Activated CD4-positive, alpha-beta T cell treated with anti-CD3 and anti-CD28 coated beads, Interleukin-2, amount 10 ng/mL, durations not matched to agents 7 days and 5 days (primary cell): ENCODE measurements at regions not wholly inside any gene's neighbourhood (a gene's known extent, or its start where the extent isn't known, plus 50 kb on each side); places are given as distances from the start of the nearest gene placed in this dataset.
"Not testable (repeated sequence)": the region's sequence is repeated elsewhere in the genome, so short reads cannot be mapped to it uniquely, and the experiment has no call there.

Experiments
- CTCF ChIA-PET: fragments of 350-600 bp; sonication (Branson Sonifier 250); formaldehyde crosslinking; loops from one replicate; lab custom pipeline; 2021; ENCODE audit warnings: antibody characterized with exemption; lab: Charles Lee
- POLR2A ChIA-PET: fragments of 350-600 bp; sonication (Branson Sonifier 250); formaldehyde crosslinking; loops from one replicate; lab custom pipeline; 2021; ENCODE audit warnings: antibody characterized with exemption; lab: Charles Lee
- DNase-seq: peaks from one replicate; pipeline ENCODE4 v3.0.0-alpha.2; 2020
- H3K27ac Mint-ChIP-seq: one replicate; pipeline ENCODE4 v1.8.0; 2021; ENCODE audit warnings: mild to moderate bottlenecking, moderate library complexity, mixed read lengths
- H3K27me3 Mint-ChIP-seq: one replicate; pipeline ENCODE4 v1.8.0; 2021; ENCODE audit warnings: mixed read lengths
- H3K36me3 Mint-ChIP-seq: one replicate; pipeline ENCODE4 v1.8.0; 2021; ENCODE audit warnings: low read depth, mixed read lengths
- H3K4me1 Mint-ChIP-seq: one replicate; pipeline ENCODE4 v1.8.0; 2021; ENCODE audit warnings: mixed read lengths
- H3K4me3 Mint-ChIP-seq: one replicate; pipeline ENCODE4 v1.8.0; 2021; ENCODE audit warnings: mild to moderate bottlenecking, moderate library complexity, mixed read lengths
- H3K9me3 Mint-ChIP-seq: one replicate; pipeline ENCODE4 v1.8.0; 2021; ENCODE audit warnings: mixed read lengths

DNA sequence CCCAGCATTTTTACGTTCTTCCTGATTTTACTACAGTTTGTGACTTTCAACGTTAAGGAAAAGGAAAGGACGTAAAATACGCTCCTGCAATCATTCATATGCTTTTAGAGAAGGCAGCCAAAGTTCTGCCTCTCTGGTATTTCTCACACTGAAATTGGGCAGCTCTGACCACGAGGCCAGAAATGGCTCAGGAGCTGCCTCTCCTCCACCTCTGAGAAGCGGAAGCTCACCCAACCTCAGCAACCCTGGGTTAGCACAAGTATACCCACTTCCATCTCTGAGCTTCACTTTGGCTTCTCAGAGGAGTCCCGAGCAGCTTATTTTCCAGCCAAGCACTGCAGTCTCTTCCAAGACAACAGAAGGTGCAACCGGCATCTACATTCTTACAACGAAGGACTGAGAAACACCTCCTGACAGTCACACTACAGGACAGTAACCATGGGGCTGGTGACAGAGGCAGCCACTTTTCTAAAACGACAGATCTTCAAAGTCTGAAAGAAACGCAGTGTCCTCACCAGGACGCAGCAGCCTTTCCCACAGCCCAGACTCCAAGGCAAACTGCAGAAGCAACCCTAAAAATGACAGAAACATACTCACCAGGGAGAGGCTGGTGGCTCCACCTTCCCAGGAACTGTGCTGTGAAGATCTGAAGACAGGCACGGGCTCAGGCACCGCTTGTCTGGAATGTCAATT, 373.7 kb downstream of the BCL2L11 start:
- H3K27me3 Mint-ChIP-seq, CTCF ChIA-PET, H3K9me3 Mint-ChIP-seq, POLR2A ChIA-PET: not testable (repeated sequence)
- peak; percentile 49 for DNase-seq
- Mint-ChIP-seq H3K27ac (peak overlapping the region; percentile 76), H3K4me3 (peak overlapping the region; percentile 63), H3K4me1 (peaks cover 20% of the 10 kb centered on the region), H3K36me3 (peaks cover 11% of the 10 kb centered on the region)

DNA sequence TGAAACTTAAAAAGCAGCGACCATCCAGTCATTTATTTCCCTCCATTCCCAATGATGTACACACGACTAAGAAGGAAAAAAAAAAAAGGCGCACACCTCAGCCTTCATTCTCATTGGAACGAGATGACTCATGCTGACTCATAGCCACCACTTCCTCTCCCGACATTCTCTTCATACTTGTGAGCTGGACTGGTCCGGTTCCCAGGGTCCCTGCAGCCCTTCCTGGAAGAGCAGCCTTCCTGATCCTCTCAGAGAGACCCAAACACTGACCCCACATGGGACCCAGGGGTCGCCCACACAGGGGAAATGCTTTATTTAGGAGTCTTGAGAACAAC, 374.2 kb downstream of the BCL2L11 start:
- CTCF ChIA-PET, POLR2A ChIA-PET, H3K27me3 Mint-ChIP-seq, H3K9me3 Mint-ChIP-seq, DNase-seq: not testable (repeated sequence)
- Mint-ChIP-seq H3K4me3 (peak overlapping the region; percentile 63), H3K36me3 (peaks cover 11% of the 10 kb centered on the region), H3K27ac (peak overlapping the region; percentile 76), H3K4me1 (peaks cover 20% of the 10 kb centered on the region)

DNA sequence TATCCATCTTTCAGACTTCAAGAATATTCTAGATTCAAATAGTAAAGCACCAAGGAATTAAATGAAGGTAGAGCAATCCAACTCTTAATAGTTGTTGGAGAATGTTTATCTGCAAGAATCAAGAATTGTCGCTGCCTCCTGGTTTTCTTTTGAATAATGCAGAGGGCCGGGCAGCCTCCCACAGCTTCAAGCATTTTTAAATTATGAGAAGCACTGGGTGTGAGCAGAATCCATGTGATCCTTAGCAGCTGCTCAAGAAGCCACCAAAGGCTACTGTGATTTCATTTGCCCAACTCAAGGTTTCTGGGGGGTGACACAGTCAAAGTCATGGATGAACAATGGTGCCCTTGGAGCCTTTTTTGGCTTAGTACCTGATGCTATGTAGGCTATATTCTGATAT, 374.9 kb downstream of the BCL2L11 start:
- DNase-seq: not testable (repeated sequence)

DNA sequence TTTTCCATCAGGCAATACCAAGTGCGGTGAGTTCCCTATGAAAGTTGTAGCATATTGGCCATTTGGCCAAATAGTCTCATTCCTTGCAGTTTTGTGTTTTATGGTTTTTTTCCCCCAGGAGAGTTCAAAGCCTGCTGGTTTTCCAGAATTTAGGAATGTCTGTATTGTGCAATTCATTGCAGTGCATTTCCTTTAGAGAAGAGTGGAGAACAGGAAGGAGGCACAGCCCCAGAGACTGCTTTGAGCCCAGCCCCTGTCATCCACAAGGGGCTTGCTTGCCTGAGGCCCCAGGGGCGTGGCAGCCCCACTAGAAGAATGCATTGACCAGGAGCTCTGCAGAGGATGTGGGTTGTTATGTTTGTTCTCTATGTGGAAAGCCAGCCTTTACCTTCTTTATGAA, 375.5 kb downstream of the BCL2L11 start:
- H3K4me1 Mint-ChIP-seq: peaks cover 17% of the 10 kb centered on the region
- H3K9me3 Mint-ChIP-seq, H3K4me3 Mint-ChIP-seq, H3K36me3 Mint-ChIP-seq, H3K27ac Mint-ChIP-seq, DNase-seq, POLR2A ChIA-PET, H3K27me3 Mint-ChIP-seq, CTCF ChIA-PET: not testable (repeated sequence)

More for the DNA sequence above, 374.9 kb downstream of the BCL2L11 start:
- H3K27me3 Mint-ChIP-seq, CTCF ChIA-PET, POLR2A ChIA-PET, H3K9me3 Mint-ChIP-seq, H3K4me3 Mint-ChIP-seq, H3K27ac Mint-ChIP-seq: not testable (repeated sequence)
- Mint-ChIP-seq H3K36me3 (peaks cover 10% of the 10 kb centered on the region), H3K4me1 (peaks cover 20% of the 10 kb centered on the region)

DNA sequence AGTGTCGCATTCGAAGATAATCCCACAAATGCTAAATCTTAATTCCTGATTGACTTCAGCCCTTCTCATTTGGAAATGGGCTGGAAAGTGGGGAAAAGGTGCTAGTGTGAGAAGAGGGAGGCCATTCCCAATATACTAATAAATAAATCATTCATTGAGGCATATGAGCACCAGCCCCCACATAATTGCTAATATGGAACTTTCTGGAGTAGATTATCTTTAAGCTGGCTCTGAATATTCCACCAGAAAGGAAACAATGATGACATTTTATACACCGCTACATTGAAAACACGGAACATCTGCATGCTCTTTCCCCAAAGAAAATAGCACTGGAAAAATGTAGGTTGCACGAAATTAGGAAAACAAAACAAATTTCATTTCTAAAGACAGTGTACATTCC, 376.1 kb downstream of the BCL2L11 start:
- DNase-seq, POLR2A ChIA-PET, H3K4me3 Mint-ChIP-seq, H3K27ac Mint-ChIP-seq, H3K27me3 Mint-ChIP-seq, H3K9me3 Mint-ChIP-seq, CTCF ChIA-PET, H3K36me3 Mint-ChIP-seq: not testable (repeated sequence)
- H3K4me1 Mint-ChIP-seq: peaks cover 12% of the 10 kb centered on the region

DNA sequence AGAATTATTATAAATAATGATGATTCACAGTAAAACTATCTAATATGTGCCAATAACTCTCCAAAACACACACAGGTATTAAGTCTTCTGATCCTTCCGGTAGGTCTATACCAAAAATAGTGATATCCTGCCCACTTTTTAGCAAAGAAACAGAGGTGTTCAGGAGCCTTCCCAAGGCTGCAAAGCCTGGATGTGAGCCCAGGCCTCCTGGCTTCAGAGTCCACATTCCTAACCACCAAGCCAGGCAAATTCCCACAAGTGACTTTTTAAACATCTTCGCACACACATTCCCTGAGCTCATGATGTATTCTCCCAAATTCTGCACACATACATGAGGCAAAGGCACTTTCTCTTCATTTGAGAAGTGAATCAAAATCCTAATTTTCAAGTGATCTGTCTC, 376.6 kb downstream of the BCL2L11 start:
- H3K27me3 Mint-ChIP-seq, H3K9me3 Mint-ChIP-seq, H3K4me3 Mint-ChIP-seq: not testable (repeated sequence)

DNA sequence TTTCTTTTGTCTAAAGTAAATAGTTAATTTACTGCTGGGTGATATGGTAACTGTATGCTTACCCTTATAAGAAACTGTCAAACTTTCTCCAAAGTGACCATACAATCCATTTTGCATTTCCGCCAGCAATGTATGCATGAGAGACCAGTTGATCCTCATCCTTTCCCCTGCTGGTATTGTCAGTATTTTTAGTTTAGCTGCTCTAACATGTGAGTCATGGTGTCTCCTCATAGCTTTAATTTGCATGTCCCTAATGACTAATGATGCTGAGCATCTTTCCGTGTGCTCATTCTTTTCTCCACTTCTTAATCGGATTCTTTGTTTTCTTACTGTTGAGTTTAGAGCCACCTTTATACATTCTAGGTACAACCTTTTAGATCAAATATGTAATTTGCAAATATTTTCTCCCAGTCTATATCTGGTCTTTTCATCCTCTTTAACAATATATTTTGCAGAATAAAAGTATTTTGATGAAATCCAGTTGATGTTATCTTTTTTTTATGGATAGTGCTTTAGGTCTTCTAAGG, 379.9 kb downstream of the BCL2L11 start:
- H3K4me3 Mint-ChIP-seq: not testable (repeated sequence)

More for the DNA sequence above, 376.6 kb downstream of the BCL2L11 start:
- POLR2A ChIA-PET, H3K4me1 Mint-ChIP-seq, H3K36me3 Mint-ChIP-seq, DNase-seq, CTCF ChIA-PET, H3K27ac Mint-ChIP-seq: not testable (repeated sequence)

DNA sequence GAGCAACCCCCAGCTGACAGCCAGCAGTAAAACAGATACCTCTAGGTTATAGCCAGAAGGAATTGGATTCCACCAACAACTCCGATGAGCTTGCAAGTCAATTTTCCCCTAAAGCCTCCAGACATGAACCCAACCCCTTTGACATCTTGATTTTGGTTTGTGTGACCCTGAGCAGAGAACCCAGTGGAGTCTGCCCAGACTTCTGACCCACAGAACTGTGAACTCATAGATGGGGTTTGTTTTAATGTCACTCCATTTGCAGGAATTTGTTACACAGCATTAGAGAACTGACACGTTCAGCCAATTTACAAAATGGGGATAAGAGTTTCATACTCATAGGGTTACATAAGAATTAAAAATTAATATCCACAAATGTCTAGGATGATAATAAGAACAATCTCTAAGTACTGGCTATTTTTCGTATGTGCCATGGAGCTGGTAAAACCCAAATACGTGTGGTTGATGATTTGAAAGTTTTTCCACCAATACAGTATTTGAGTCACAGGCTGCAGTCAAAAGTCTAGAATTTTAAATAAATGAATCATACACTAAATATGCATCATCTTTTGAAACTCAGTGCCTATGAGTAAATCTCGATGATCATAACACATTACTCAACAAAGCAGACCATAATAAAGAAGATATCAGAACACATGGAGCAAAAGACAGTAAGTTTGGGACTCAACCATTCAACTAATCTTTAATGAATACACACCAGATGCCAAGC, 380.0 kb downstream of the ANAPC1 start:
- H3K27ac Mint-ChIP-seq, H3K9me3 Mint-ChIP-seq, H3K36me3 Mint-ChIP-seq, POLR2A ChIA-PET, H3K4me3 Mint-ChIP-seq, H3K27me3 Mint-ChIP-seq, DNase-seq, CTCF ChIA-PET: not testable (repeated sequence)
- H3K4me1 Mint-ChIP-seq: peaks cover 25% of the 10 kb centered on the region

More for the DNA sequence above, 379.9 kb downstream of the BCL2L11 start:
- POLR2A ChIA-PET, H3K27ac Mint-ChIP-seq, CTCF ChIA-PET, H3K9me3 Mint-ChIP-seq, DNase-seq, H3K27me3 Mint-ChIP-seq, H3K36me3 Mint-ChIP-seq: not testable (repeated sequence)
- peaks cover 19% of the 10 kb centered on the region for H3K4me1 Mint-ChIP-seq

DNA sequence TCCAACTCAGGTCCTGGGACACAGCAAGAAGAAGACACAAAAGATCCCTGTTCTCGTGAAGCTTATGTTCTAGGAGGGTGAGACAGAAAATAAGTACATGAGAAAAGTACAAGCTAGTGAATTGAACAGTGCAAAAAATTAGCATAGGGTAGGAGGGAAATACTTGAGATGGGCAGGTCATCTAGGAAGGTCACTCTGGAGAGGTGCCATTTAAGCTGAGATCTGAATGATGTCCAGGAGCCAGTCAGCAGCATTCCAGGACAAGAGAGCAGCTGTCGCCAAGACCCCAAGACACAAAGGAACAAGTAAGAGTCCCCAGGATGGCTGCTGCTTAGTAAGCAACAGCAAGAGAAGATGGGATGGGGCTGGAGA, 379.4 kb downstream of the ANAPC1 start:
- CTCF ChIA-PET: interaction anchor here (1.2 kb wide), 1 partner anchor 198 kb away, joined by 3 read pairs; no protein-coding TSS in a partner anchor
- H3K9me3 Mint-ChIP-seq, H3K27me3 Mint-ChIP-seq, H3K4me3 Mint-ChIP-seq, H3K36me3 Mint-ChIP-seq, DNase-seq, POLR2A ChIA-PET, H3K27ac Mint-ChIP-seq: not testable (repeated sequence)
- peaks cover 27% of the 10 kb centered on the region for H3K4me1 Mint-ChIP-seq

DNA sequence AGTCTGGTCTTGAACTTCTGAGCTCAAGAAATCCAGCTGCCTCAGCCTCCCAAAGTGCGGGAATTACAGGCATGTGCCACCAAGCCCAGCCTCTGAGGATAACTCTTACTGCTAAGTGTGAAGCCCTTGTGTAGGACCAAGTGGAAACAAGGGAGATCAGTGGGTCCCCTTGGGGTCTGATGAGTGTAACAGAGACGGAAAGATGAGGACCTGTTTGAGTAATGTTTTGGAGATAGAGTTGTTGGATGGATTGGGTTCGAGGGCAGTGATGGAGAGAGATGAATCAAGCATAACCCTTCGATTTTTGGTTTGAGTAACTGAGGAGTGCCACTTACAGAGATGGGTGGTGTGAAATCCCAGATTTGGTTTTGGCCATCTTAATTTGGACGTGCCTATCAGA, 378.7 kb downstream of the ANAPC1 start:
- POLR2A ChIA-PET, H3K27me3 Mint-ChIP-seq, DNase-seq, H3K36me3 Mint-ChIP-seq, H3K9me3 Mint-ChIP-seq, H3K4me3 Mint-ChIP-seq: not testable (repeated sequence)
- H3K27ac Mint-ChIP-seq: peak overlapping the region; percentile 81
- CTCF ChIA-PET: interaction anchor here (1.2 kb wide), 1 partner anchor 197 kb away, joined by 3 read pairs; no protein-coding TSS in a partner anchor
- peaks cover 27% of the 10 kb centered on the region for H3K4me1 Mint-ChIP-seq

DNA sequence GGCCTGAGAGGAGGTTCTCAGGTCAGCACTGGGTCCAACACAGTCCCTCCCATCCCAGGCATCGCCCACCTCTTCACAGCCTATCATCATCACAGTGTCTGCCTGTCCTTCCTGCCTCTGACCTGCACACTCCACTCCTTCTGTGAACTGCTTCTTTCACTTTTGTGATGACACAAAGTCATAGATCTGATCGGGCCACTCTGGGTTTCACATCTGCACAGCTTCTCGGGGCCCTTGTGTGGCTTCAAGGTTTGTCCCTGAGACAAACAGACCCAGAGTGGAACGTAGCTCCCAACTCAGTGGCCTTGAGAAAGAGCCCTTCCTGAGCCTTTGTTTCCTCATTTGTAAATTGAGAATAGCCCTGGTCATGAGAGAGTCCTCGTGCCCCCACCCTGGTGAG, 377.1 kb downstream of the ANAPC1 start:
- H3K4me3 Mint-ChIP-seq, H3K9me3 Mint-ChIP-seq, POLR2A ChIA-PET, H3K27me3 Mint-ChIP-seq, H3K36me3 Mint-ChIP-seq: not testable (repeated sequence)
- peak; percentile 23 for DNase-seq
- Mint-ChIP-seq H3K27ac (peak overlapping the region; percentile 86), H3K4me1 (peaks cover 27% of the 10 kb centered on the region)
- CTCF ChIA-PET: interaction anchor here (0.6 kb wide), 1 partner anchor 1181 kb away, joined by 4 read pairs; no protein-coding TSS in a partner anchor

DNA sequence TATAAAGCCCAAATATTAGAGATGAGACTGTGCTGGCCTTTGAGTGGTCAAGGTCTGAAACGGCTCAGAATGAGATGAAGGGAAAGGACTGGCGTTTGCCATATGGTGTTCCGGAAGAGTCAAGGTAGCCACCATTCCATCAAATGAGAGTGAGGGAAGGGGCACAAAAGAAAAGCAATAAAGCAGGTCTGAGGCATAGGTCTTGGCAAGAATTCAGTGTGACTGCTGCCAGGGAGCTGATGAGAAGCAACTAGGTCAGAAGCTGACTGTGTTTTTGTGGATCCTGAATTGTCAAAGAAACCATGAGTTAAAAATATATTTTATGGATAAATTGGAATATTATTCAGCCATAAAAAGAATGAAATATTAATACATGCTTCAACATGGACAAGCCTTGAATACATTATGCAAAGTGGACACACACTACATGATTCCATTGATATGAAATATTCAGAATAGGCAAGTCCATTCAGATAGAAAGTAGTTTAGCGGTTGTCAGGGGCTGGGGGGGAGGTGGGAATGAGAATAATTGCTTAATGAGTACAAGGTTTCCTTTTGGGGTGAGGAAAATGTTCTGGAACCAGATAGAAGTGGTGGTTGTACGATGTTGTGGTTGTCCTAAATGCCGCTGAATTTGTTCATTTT, 374.6 kb downstream of the ANAPC1 start:
- H3K27ac Mint-ChIP-seq, H3K36me3 Mint-ChIP-seq, H3K9me3 Mint-ChIP-seq, POLR2A ChIA-PET, H3K4me3 Mint-ChIP-seq, H3K27me3 Mint-ChIP-seq, DNase-seq, CTCF ChIA-PET: not testable (repeated sequence)
- peaks cover 26% of the 10 kb centered on the region for H3K4me1 Mint-ChIP-seq

DNA sequence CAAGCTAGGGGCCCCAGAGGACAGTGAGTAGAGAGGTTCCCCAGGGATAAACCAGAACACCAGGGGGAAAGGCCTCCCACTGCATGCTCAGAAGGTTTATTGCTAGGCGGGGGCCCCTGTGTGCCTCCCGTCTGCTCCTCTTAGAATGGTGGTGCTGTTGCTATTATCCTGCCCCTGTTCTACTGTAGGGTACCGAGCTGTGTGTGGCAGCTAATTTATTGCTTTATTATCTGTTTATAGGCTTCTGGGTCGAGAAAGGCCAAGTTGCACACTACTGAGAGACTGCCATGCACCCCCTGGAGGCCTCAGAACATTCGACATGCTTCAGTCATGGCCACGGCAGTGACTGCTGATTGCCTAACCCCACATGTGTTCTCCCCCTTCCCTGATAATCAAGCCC, 373.6 kb downstream of the ANAPC1 start:
- peaks cover 19% of the 10 kb centered on the region for H3K4me1 Mint-ChIP-seq
- DNase-seq, CTCF ChIA-PET, H3K27me3 Mint-ChIP-seq, H3K36me3 Mint-ChIP-seq, H3K27ac Mint-ChIP-seq, POLR2A ChIA-PET, H3K9me3 Mint-ChIP-seq, H3K4me3 Mint-ChIP-seq: not testable (repeated sequence)
